Neural progenitor cell (in vitro differentiated cells): ENCODE measurements at regions not wholly inside any gene's neighbourhood (a gene's known extent, or its start where the extent isn't known, plus 50 kb on each side); places are given as distances from the start of the nearest gene placed in this dataset.

Source experiments
- DNase-seq: peaks from one replicate; pipeline ENCODE4 v3.0.0-alpha.2; 2016; ENCODE audit warnings: low spot score
- H2AFZ ChIP-seq: fragments of 200-600 bp; sonication (generic); replicated peaks from 2 replicates; pipeline ENCODE4 v1.6.1; 2016; ENCODE audit warnings: antibody characterized with exemption
- H3F3A ChIP-seq: fragments of 200-600 bp; sonication (generic); 2 replicates; pipeline ENCODE4 v1.6.1; 2016; ENCODE audit warnings: antibody characterized with exemption, low read depth
- H3K27ac ChIP-seq: fragments of 200-600 bp; sonication (generic); 2 replicates; pipeline ENCODE4 v1.5.1; 2016; ENCODE audit warnings: mild to moderate bottlenecking
- H3K27me3 ChIP-seq: fragments of 200-600 bp; sonication (generic); 2 replicates; pipeline ENCODE4 v1.6.1; 2016; ENCODE audit warnings: mild to moderate bottlenecking, moderate library complexity
- H3K36me3 ChIP-seq: fragments of 200-600 bp; sonication (generic); 2 replicates; pipeline ENCODE4 v1.5.1; 2016
- H3K4me1 ChIP-seq: fragments of 200-600 bp; sonication (generic); 2 replicates; pipeline ENCODE4 v1.6.1; 2016; ENCODE audit warnings: mixed run types
- H3K4me2 ChIP-seq: fragments of 200-600 bp; sonication (generic); 2 replicates; pipeline ENCODE4 v1.6.1; 2016
- H3K4me3 ChIP-seq: fragments of 200-600 bp; sonication (generic); 2 replicates; pipeline ENCODE4 v1.5.1; 2016
- H3K79me2 ChIP-seq: fragments of 200-600 bp; sonication (generic); 2 replicates; pipeline ENCODE4 v1.6.1; 2016; ENCODE audit warnings: low read depth
- H3K9ac ChIP-seq: fragments of 200-600 bp; sonication (generic); 2 replicates; pipeline ENCODE4 v1.6.1; 2016
- H3K9me3 ChIP-seq: fragments of 200-600 bp; sonication (generic); 2 replicates; pipeline ENCODE4 v1.5.1; 2016; ENCODE audit warnings: low read depth
- H4K20me1 ChIP-seq: fragments of 200-600 bp; sonication (generic); 2 replicates; pipeline ENCODE4 v1.6.1; 2016; ENCODE audit warnings: low read depth
- H3K27ac Mint-ChIP-seq: 3 replicates; pipeline ENCODE4 v1.8.0; 2021; ENCODE audit warnings: mixed read lengths
- H3K27me3 Mint-ChIP-seq: 2 replicates; pipeline ENCODE4 v1.8.0; 2022; ENCODE audit warnings: low read depth, mild to moderate bottlenecking, inconsistent platforms, moderate library complexity, mixed read lengths; ENCODE audit not compliant: insufficient read depth
- H3K36me3 Mint-ChIP-seq: 3 replicates; pipeline ENCODE4 v1.8.0; 2021; ENCODE audit warnings: mixed read lengths
- H3K4me1 Mint-ChIP-seq: 3 replicates; pipeline ENCODE4 v1.8.0; 2021; ENCODE audit warnings: mixed read lengths
- H3K4me3 Mint-ChIP-seq: 3 replicates; pipeline ENCODE4 v1.8.0; 2021; ENCODE audit warnings: mild to moderate bottlenecking, moderate library complexity, mixed read lengths
- H3K9me3 Mint-ChIP-seq: 3 replicates; pipeline ENCODE4 v1.8.0; 2020; ENCODE audit warnings: mixed read lengths
- CTCF ChIP-seq: fragments of 200-600 bp; sonication (generic); IDR thresholded peaks from 2 replicates; pipeline ENCODE4 v1.5.1; 2017; ENCODE audit warnings: antibody characterized with exemption, mild to moderate bottlenecking
- EZH2 ChIP-seq: fragments of 200-600 bp; sonication (generic); IDR thresholded peaks from 2 replicates; pipeline ENCODE4 v1.6.1; 2017; ENCODE audit warnings: antibody characterized with exemption, mild to moderate bottlenecking, moderate library complexity
- EZH2phosphoT487 ChIP-seq: fragments of 200-600 bp; sonication (generic); IDR thresholded peaks from 2 replicates; pipeline ENCODE4 v1.6.1; 2017; ENCODE audit warnings: antibody characterized with exemption

GRCh38 chr3:125651244-125651643 lies 55.9 kb upstream of the OSBPL11 start:
- no peak overlapping the region for H3K4me2 ChIP-seq
- no peak overlapping the region for H3K27ac ChIP-seq
- H3K36me3 ChIP-seq = no peaks in the 10 kb centered on the region
- H3K4me3 Mint-ChIP-seq = no peak overlapping the region
- no peak overlapping the region for H3K27ac Mint-ChIP-seq
- no peak overlapping the region for H3K4me3 ChIP-seq
- no peaks in the 10 kb centered on the region for H3K27me3 ChIP-seq
- peaks cover 12% of the 10 kb centered on the region for H3K4me1 Mint-ChIP-seq
- no peaks in the 10 kb centered on the region for H3K79me2 ChIP-seq
- H4K20me1 ChIP-seq = no peaks in the 10 kb centered on the region
- no peaks in the 10 kb centered on the region for H3K9me3 ChIP-seq
- no peak for DNase-seq
- peaks cover 5% of the 10 kb centered on the region for H3K9me3 Mint-ChIP-seq
- no peak overlapping the region for H3K9ac ChIP-seq
- H3K4me1 ChIP-seq = peaks cover 5% of the 10 kb centered on the region
- H3F3A ChIP-seq = no peaks in the 10 kb centered on the region
- H3K36me3 Mint-ChIP-seq = no peaks in the 10 kb centered on the region
- H2AFZ ChIP-seq = no peak overlapping the region
- H3K27me3 Mint-ChIP-seq = peaks cover 4% of the 10 kb centered on the region
- TF ChIP-seq EZH2 (no peak), EZH2phosphoT487 (no peak), CTCF (no peak)

- H2AFZ ChIP-seq = no peak overlapping the region
- no peaks in the 10 kb centered on the region for H3K79me2 ChIP-seq
- no peak overlapping the region for H3K4me2 ChIP-seq
- H3K4me3 Mint-ChIP-seq = no peak overlapping the region
- H3K9ac ChIP-seq = no peak overlapping the region
- no peaks in the 10 kb centered on the region for H4K20me1 ChIP-seq
- peaks cover 12% of the 10 kb centered on the region for H3K4me1 Mint-ChIP-seq
- H3F3A ChIP-seq = no peaks in the 10 kb centered on the region
- TF ChIP-seq CTCF (no peak), EZH2phosphoT487 (no peak), EZH2 (no peak)
- H3K36me3 Mint-ChIP-seq = no peaks in the 10 kb centered on the region
- peaks cover 2% of the 10 kb centered on the region for H3K27me3 Mint-ChIP-seq
- H3K4me3 ChIP-seq = no peak overlapping the region
- peaks cover 2% of the 10 kb centered on the region for H3K9me3 Mint-ChIP-seq
- peaks cover 5% of the 10 kb centered on the region for H3K4me1 ChIP-seq
- no peaks in the 10 kb centered on the region for H3K27me3 ChIP-seq
- no peaks in the 10 kb centered on the region for H3K36me3 ChIP-seq
- no peaks in the 10 kb centered on the region for H3K9me3 ChIP-seq
- H3K27ac Mint-ChIP-seq = no peak overlapping the region
- DNase-seq = no peak
- H3K27ac ChIP-seq = no peak overlapping the region
Measured at GRCh38 chr3:125652349-125652748, 57.1 kb upstream of the OSBPL11 start.

GRCh38 chr3:125654526-125654925 lies 59.2 kb upstream of the OSBPL11 start:
- Mint-ChIP-seq H3K27ac (no peak overlapping the region), H3K27me3 (peaks cover 2% of the 10 kb centered on the region), H3K36me3 (no peaks in the 10 kb centered on the region), H3K4me1 (peaks cover 10% of the 10 kb centered on the region), H3K9me3 (no peaks in the 10 kb centered on the region), H3K4me3 (no peak overlapping the region)
- Histone ChIP-seq H3K4me3 (no peak overlapping the region), H4K20me1 (no peaks in the 10 kb centered on the region), H3K4me2 (no peak overlapping the region), H3K36me3 (no peaks in the 10 kb centered on the region), H3K79me2 (no peaks in the 10 kb centered on the region), H3K9me3 (no peaks in the 10 kb centered on the region), H3K27ac (no peak overlapping the region), H2AFZ (no peak overlapping the region), H3F3A (no peaks in the 10 kb centered on the region), H3K27me3 (no peaks in the 10 kb centered on the region), H3K4me1 (peaks cover 5% of the 10 kb centered on the region), H3K9ac (no peak overlapping the region)
- DNase-seq = no peak
- TF ChIP-seq EZH2phosphoT487 = no peak
- TF ChIP-seq CTCF = no peak
- TF ChIP-seq EZH2 = no peak

- Mint-ChIP-seq H3K9me3 (no peaks in the 10 kb centered on the region), H3K27me3 (peaks cover 2% of the 10 kb centered on the region), H3K36me3 (no peaks in the 10 kb centered on the region), H3K27ac (no peak overlapping the region), H3K4me1 (no peaks in the 10 kb centered on the region), H3K4me3 (no peak overlapping the region)
- Histone ChIP-seq H3K27me3 (no peaks in the 10 kb centered on the region), H4K20me1 (no peaks in the 10 kb centered on the region), H3K36me3 (no peaks in the 10 kb centered on the region), H3K4me1 (no peaks in the 10 kb centered on the region), H3K4me3 (no peak overlapping the region), H3K27ac (no peak overlapping the region), H2AFZ (no peak overlapping the region), H3K9ac (no peak overlapping the region), H3K79me2 (no peaks in the 10 kb centered on the region), H3K9me3 (no peaks in the 10 kb centered on the region), H3F3A (no peaks in the 10 kb centered on the region), H3K4me2 (no peak overlapping the region)
- no peak for TF ChIP-seq CTCF
- TF ChIP-seq EZH2 = no peak
- no peak for TF ChIP-seq EZH2phosphoT487
- no peak for DNase-seq
Measured at GRCh38 chr3:125662675-125663074, 67.4 kb upstream of the OSBPL11 start.
